GM23248 (cell line): ENCODE measurements at regions not wholly inside any gene's neighbourhood (a gene's known extent, or its start where the extent isn't known, plus 50 kb on each side); places are given as distances from the start of the nearest gene placed in this dataset.
"Not testable (repeated sequence)": the region's sequence is repeated elsewhere in the genome, so short reads cannot be mapped to it uniquely, and the experiment has no call there.

ENCODE experiments used
- DNase-seq: peaks from one replicate; pipeline ENCODE4 v3.0.0-alpha.2; 2015
- H2AFZ ChIP-seq: fragments of 200-600 bp; sonication (generic); 2 replicates; pipeline ENCODE4 v1.6.1; 2016; ENCODE audit warnings: antibody characterized with exemption
- H3F3A ChIP-seq: fragments of 200-600 bp; sonication (generic); 2 replicates; pipeline ENCODE4 v1.6.1; 2016; ENCODE audit warnings: mild to moderate bottlenecking, antibody characterized with exemption, mixed run types; ENCODE audit not compliant: insufficient read depth
- H3K27ac ChIP-seq: fragments of 200-600 bp; sonication (generic); 2 replicates; pipeline ENCODE4 v1.5.1; 2016; ENCODE audit warnings: mild to moderate bottlenecking
- H3K27me3 ChIP-seq: fragments of 200-600 bp; sonication (generic); replicated peaks from 2 replicates; pipeline ENCODE4 v1.6.1; 2016; ENCODE audit warnings: mild to moderate bottlenecking; ENCODE audit not compliant: insufficient read depth
- H3K36me3 ChIP-seq: fragments of 200-600 bp; sonication (generic); 2 replicates; pipeline ENCODE4 v1.6.1; 2016; ENCODE audit warnings: low read depth, mild to moderate bottlenecking
- H3K4me1 ChIP-seq: fragments of 200-600 bp; sonication (generic); 2 replicates; pipeline ENCODE4 v1.6.1; 2016; ENCODE audit warnings: mild to moderate bottlenecking; ENCODE audit not compliant: insufficient read depth
- H3K4me2 ChIP-seq: fragments of 200-600 bp; sonication (generic); one replicate; pipeline ENCODE4 v1.6.1; 2016; ENCODE audit warnings: mild to moderate bottlenecking; ENCODE audit not compliant: unreplicated experiment
- H3K4me3 ChIP-seq: fragments of 200-600 bp; sonication (generic); 2 replicates; pipeline ENCODE4 v1.5.1; 2016; ENCODE audit warnings: mild to moderate bottlenecking
- H3K79me2 ChIP-seq: fragments of 200-600 bp; sonication (generic); 2 replicates; pipeline ENCODE4 v1.6.1; 2016; ENCODE audit warnings: mild to moderate bottlenecking; ENCODE audit not compliant: insufficient read depth
- H3K9ac ChIP-seq: fragments of 200-600 bp; sonication (generic); 2 replicates; pipeline ENCODE4 v1.6.1; 2016; ENCODE audit warnings: mild to moderate bottlenecking
- H3K9me2 ChIP-seq: fragments of 200-600 bp; sonication (generic); 2 replicates; pipeline ENCODE4 v1.6.1; 2016; ENCODE audit warnings: mixed run types, mild to moderate bottlenecking, moderate library complexity; ENCODE audit not compliant: insufficient read depth
- H3K9me3 ChIP-seq: fragments of 200-600 bp; sonication (generic); one replicate; pipeline ENCODE4 v1.6.1; 2017; ENCODE audit warnings: low read depth
- H4K20me1 ChIP-seq: fragments of 200-600 bp; sonication (generic); 2 replicates; pipeline ENCODE4 v1.6.0; 2016; ENCODE audit not compliant: insufficient read depth
- EZH2 ChIP-seq: fragments of 200-600 bp; sonication (generic); IDR thresholded peaks from 2 replicates; pipeline ENCODE4 v1.6.1; 2018; ENCODE audit warnings: antibody characterized with exemption, mild to moderate bottlenecking; ENCODE audit not compliant: insufficient read depth, poor library complexity, severe bottlenecking
- EZH2phosphoT487 ChIP-seq: fragments of 200-600 bp; sonication (generic); IDR thresholded peaks from 2 replicates; pipeline ENCODE4 v1.6.1; 2018; ENCODE audit warnings: antibody characterized with exemption, moderate library complexity, mild to moderate bottlenecking, low read depth; ENCODE audit not compliant: insufficient read depth
- WGBS, 2 experiments: methylation state at CpG; one replicate each; pipeline ENCODE4 v1.1.6; 2015 to 2017; ENCODE audit warnings: low lambda C conversion rate in 2 of 2, low coverage in 1 of 2; ENCODE audit errors: missing lambda C conversion rate in 2 of 2; 5-methylcytosine and 5-hydroxymethylcytosine counted together
- in situ Hi-C: fragments of 300-500 bp; cut with MboI; formaldehyde crosslinking; loops from 2 replicates; pipeline ENCODE4 v1.15.0; 2020

- Histone ChIP-seq H3K79me2 (no peaks in the 10 kb centered on the region), H3K36me3 (no peaks in the 10 kb centered on the region), H3K4me2 (no peak overlapping the region), H3K4me3 (no peak overlapping the region), H2AFZ (no peak overlapping the region), H3K9me3 (no peaks in the 10 kb centered on the region), H3K27ac (no peak overlapping the region), H3K4me1 (no peaks in the 10 kb centered on the region), H4K20me1 (no peaks in the 10 kb centered on the region), H3K9me2 (no peaks in the 10 kb centered on the region), H3K9ac (no peak overlapping the region), H3K27me3 (no peaks in the 10 kb centered on the region), H3F3A (no peaks in the 10 kb centered on the region)
- TF ChIP-seq EZH2phosphoT487 = no peak
- TF ChIP-seq EZH2 = no peak
- WGBS, 2 experiments = 7 to 26% methylated on average over 1 of the region's 1 CpG
- no peak for DNase-seq
- in situ Hi-C loops = no loop called here
Observed at GRCh38 chrX:146994163-146994562, 179.6 kb upstream of the CXorf51A start.

- H3F3A ChIP-seq = no peaks in the 10 kb centered on the region
- no peaks in the 10 kb centered on the region for H3K36me3 ChIP-seq
- no peak overlapping the region for H3K4me3 ChIP-seq
- no peak for DNase-seq
- in situ Hi-C loops = no loop called here
- no peaks in the 10 kb centered on the region for H3K9me3 ChIP-seq
- no peak overlapping the region for H3K9ac ChIP-seq
- no peaks in the 10 kb centered on the region for H3K9me2 ChIP-seq
- no peak overlapping the region for H2AFZ ChIP-seq
- no peaks in the 10 kb centered on the region for H4K20me1 ChIP-seq
- WGBS, 2 experiments = 3 to 14% methylated on average over 5 to 6 of the region's 6 CpGs
- H3K27ac ChIP-seq = no peak overlapping the region
- H3K27me3 ChIP-seq = no peaks in the 10 kb centered on the region
- no peaks in the 10 kb centered on the region for H3K4me1 ChIP-seq
- TF ChIP-seq EZH2phosphoT487 (no peak), EZH2 (no peak)
- no peak overlapping the region for H3K4me2 ChIP-seq
- no peaks in the 10 kb centered on the region for H3K79me2 ChIP-seq
Observed at GRCh38 chrX:146973283-146973682, 158.7 kb upstream of the CXorf51A start.

DNA sequence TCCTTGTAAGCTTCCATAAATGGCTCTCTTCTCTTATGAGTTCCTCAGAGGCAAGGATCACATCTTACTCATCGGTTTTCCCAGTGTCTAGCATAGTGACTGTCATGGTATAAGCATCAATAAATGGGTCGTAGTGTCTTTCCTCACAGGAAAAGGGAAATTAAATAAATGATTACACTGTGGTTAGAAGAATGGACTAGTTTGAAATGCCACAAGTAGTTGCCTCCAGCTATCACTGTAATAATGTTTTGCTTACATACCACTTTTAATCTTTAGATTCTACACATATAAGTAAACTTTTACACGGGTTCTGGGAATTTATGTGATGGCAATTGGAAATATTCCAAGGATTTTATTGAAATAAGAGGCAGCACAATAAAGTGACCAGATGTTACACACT, 152.8 kb upstream of the CXorf51A start:
- Histone ChIP-seq H3K79me2 (no peaks in the 10 kb centered on the region), H3K27me3 (no peaks in the 10 kb centered on the region), H4K20me1 (no peaks in the 10 kb centered on the region), H3K36me3 (no peaks in the 10 kb centered on the region), H3F3A (no peaks in the 10 kb centered on the region), H3K9me3 (no peaks in the 10 kb centered on the region), H3K4me3 (no peak overlapping the region), H3K9ac (no peak overlapping the region), H3K9me2 (no peaks in the 10 kb centered on the region), H3K4me1 (no peaks in the 10 kb centered on the region), H2AFZ (no peak overlapping the region), H3K4me2 (no peak overlapping the region), H3K27ac (no peak overlapping the region)
- in situ Hi-C loops = no loop called here
- no peak for TF ChIP-seq EZH2phosphoT487
- no peak for TF ChIP-seq EZH2
- DNase-seq = no peak
- WGBS, 2 experiments = 6 to 10% methylated on average over 3 of the region's 3 CpGs

DNA sequence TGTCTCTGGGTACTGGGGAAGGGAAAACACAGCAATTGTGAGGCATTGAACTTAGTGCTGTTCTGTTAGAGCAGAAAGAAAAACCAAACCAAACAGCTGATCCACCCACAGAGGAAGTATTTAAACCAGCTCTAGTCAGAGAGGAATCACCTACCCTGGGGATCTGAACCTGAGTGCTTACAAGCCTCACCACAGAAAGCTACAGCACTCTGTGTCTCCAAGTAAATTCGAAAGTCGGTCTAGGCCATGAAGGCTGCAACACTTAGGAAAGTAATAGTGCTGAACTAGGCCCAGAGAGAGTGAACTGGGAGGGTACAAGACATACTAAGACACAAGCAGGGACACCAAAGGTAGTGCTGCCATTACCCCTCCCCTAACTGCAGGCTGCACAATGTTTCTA, 142.2 kb upstream of the CXorf51A start:
- no peak for TF ChIP-seq EZH2
- no peak for TF ChIP-seq EZH2phosphoT487
- Histone ChIP-seq H3K27ac (no peak overlapping the region), H3K4me3 (no peak overlapping the region), H3K27me3 (no peaks in the 10 kb centered on the region), H2AFZ (no peak overlapping the region), H3K4me1 (no peaks in the 10 kb centered on the region), H4K20me1 (no peaks in the 10 kb centered on the region), H3K9me2 (no peaks in the 10 kb centered on the region), H3K4me2 (no peak overlapping the region), H3K9ac (no peak overlapping the region), H3K36me3 (no peaks in the 10 kb centered on the region), H3K9me3 (no peaks in the 10 kb centered on the region), H3K79me2 (no peaks in the 10 kb centered on the region), H3F3A (no peaks in the 10 kb centered on the region)
- WGBS, 2 experiments = 0 to 18% methylated on average over 2 of the region's 2 CpGs
- in situ Hi-C loops = no loop called here
- DNase-seq = no peak

- Histone ChIP-seq H3K4me2 (no peak overlapping the region), H3K79me2 (no peaks in the 10 kb centered on the region), H3K27me3 (no peaks in the 10 kb centered on the region), H3K36me3 (no peaks in the 10 kb centered on the region), H4K20me1 (no peaks in the 10 kb centered on the region), H2AFZ (no peak overlapping the region), H3F3A (no peaks in the 10 kb centered on the region), H3K9me3 (no peaks in the 10 kb centered on the region), H3K27ac (no peak overlapping the region), H3K4me1 (no peaks in the 10 kb centered on the region), H3K9ac (no peak overlapping the region), H3K9me2 (no peaks in the 10 kb centered on the region), H3K4me3 (no peak overlapping the region)
- 9 to 18% methylated on average over 1 of the region's 1 CpG for WGBS, 2 experiments
- TF ChIP-seq EZH2 = no peak
- TF ChIP-seq EZH2phosphoT487 = no peak
- no peak for DNase-seq
- in situ Hi-C loops = no loop called here
Observed at GRCh38 chrX:146934256-146934655, 119.7 kb upstream of the CXorf51A start.

DNA sequence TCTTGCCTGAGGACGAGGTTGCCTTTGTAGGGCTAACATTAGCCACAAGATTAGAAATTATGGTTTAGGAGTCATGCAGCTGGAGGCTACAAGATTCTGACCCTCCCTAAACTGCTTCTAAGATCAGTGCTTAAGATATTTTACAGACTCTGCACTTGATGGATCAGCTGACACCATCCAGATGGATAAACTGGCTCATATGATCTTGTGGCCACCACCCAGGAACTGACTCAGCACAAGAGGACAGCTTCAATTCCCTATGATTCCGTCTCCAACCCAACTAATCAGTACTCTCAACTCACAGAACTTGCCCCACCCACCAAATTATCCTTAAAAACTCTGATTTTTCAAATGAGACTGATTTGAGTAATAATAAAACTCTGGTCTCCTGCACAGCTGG, 118.5 kb upstream of the CXorf51A start:
- H3K36me3 ChIP-seq, H3K4me2 ChIP-seq, H2AFZ ChIP-seq, DNase-seq, H3K9me3 ChIP-seq, H3K27me3 ChIP-seq, H3K79me2 ChIP-seq, H4K20me1 ChIP-seq, in situ Hi-C loops, H3K9me2 ChIP-seq, H3F3A ChIP-seq, H3K9ac ChIP-seq, H3K4me3 ChIP-seq, H3K4me1 ChIP-seq, H3K27ac ChIP-seq: not testable (repeated sequence)
- 0% methylated on average over 2 of the region's 2 CpGs for WGBS, 2 experiments
